Stimulated activated CD8-positive, alpha-beta memory T cell treated with anti-CD3 and anti-CD28 coated beads, Interleukin-15, amount 100 ng/mL, for 1 hour (primary cell): ENCODE measurements at regions not wholly inside any gene's neighbourhood (a gene's known extent, or its start where the extent isn't known, plus 50 kb on each side); places are given as distances from the start of the nearest gene placed in this dataset.
"Not testable (repeated sequence)": the region's sequence is repeated elsewhere in the genome, so short reads cannot be mapped to it uniquely, and the experiment has no call there.

ENCODE experiments used
- DNase-seq: peaks from one replicate; pipeline ENCODE4 v3.0.0-alpha.2; 2020; ENCODE audit warnings: low read depth

- not testable (repeated sequence) for DNase-seq
These were observed 259.9 kb upstream of the PLGLB2 start for GRCh38 chr2:87488021-87488420.

DNA sequence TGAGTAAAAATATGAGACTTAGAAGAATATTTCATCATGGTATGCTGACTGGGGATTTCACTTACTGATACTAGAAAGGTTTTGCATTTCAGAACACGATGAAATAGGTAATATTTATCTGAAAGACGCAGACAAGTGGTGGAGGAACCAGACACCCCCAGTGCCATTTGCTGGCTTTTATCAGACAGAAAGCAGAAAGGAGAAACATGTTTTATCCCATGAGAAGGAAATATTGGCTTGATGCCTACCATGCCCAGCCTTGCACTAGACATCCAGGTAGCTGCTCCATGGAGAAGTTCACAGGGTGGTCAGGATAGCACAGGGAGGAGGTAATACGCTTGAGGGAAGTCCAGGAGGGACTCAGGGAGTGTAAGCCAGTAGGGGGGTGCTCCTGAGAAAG is 258.9 kb upstream of the PLGLB2 start:
- DNase-seq, result not testable (repeated sequence)

DNA sequence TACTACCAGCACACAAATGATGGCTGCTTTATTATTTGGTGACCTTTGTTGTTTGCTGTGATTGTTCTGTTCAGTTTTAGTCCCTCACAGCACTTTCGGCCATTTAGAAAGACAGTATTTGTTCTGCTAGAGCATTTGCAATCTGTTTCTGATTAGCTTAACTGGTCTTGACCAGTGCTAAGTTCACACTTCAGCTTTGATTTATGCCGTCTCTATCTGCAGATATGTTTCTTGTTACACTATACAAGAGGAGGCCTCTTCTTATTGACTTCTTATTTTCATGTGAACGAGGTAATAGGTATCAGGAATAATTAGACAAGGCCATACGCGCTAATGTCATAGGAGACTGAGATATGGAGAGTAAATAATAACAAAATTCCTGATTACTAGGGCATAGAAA is 253.0 kb upstream of the PLGLB2 start:
- not testable (repeated sequence) for DNase-seq

- DNase-seq, result not testable (repeated sequence)
These were observed 252.4 kb upstream of the PLGLB2 start for GRCh38 chr2:87495455-87495854.

- not testable (repeated sequence) for DNase-seq
These were observed 251.6 kb upstream of the PLGLB2 start for GRCh38 chr2:87496036-87497006.

GRCh38 chr2:87497135-87497534 is 250.8 kb upstream of the PLGLB2 start:
- DNase-seq, result not testable (repeated sequence)

DNA sequence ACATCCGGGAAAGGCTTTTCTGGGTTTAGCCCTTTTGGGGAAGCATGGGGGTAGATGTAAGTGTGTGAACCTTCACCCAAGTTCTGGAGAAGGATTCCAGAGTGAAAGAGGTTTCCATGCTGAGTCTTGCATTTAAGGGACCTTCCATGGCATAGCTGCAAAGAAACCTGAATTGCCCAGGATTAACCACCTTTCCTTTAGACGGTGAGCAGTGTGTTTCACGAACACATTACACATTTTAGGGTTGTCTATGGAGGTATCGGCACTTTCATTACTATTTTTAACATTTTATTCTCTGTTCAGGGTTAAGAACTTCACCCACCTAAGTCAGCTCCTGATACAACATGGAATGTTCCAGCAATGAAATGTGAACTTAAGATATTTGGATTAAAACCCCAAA is 250.2 kb upstream of the PLGLB2 start:
- not testable (repeated sequence) for DNase-seq

DNA sequence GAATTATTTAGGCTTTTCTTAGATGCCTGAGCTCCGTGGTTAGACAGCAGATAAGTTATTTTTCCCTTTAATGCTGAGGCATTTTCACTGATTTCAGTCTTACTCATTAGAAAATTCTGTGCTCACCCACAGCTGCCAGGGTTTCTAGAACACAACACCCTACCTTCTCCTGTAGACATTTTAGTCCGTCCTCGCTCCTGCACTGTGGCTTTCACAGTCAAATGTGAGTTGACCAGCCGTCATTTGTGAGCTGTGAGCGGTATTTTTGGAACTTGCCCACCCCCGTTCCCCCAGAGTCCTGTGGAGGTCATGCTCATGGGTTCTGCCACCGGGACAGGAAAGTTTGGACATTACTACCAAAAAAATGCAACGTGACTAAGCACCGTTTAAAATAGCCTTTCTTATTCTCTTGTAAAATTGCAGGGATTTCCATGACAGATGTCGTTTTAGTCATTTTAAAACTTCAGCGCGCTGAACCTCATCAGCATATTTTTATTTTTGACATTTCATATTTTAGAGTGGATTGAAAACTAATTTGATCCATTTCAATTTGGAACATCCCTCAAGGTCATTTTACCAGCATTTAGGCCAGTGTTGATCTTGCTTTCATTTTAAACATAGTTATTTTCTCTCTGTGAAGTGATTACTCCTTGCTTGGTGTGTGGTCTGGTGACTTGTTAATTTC is 249.6 kb upstream of the PLGLB2 start:
- not testable (repeated sequence) for DNase-seq

DNA sequence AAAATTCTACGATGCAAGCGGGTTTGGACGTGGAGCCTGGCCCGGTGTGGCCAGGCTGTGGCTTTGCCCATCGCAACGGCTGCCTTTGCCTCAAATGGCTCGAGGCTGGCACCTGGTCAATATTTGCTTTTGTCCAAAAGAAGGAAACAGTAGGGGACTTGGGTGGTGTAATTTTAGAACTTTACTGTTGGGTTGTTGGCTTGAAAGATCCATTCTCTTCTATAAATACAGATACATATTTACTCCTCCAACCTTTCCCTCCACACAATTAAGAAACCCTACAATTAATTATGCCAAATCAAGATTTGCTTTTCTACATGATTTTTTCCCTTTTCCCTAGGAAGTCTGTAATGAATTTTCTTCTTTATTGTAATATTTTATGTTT is 249.0 kb upstream of the PLGLB2 start:
- not testable (repeated sequence) for DNase-seq

DNA sequence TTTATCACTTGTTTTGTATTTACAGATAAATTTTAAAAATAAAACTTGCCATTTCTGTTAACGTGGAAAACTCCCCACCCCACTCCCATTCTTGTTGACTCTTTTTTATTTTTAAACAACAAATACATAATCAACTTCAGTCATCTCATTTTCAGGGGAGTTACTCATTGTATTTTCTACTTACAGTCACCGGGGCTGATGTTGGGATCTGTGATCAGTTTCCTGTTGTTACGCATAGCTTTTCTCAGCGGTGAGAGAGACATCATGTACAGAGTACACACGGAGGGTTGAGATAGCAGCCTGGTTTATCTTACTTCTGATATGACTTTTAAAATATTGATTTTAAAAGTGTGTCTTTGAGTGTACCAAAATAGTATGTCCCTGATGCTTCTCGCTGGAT is 248.0 kb upstream of the PLGLB2 start:
- DNase-seq, result not testable (repeated sequence)

GRCh38 chr2:87500421-87500820 is 247.5 kb upstream of the PLGLB2 start:
- not testable (repeated sequence) for DNase-seq

- DNase-seq, result not testable (repeated sequence)
These were observed 246.9 kb upstream of the PLGLB2 start for GRCh38 chr2:87500951-87501350.

- not testable (repeated sequence) for DNase-seq
These were observed 244.9 kb upstream of the PLGLB2 start for GRCh38 chr2:87502948-87503347.

GRCh38 chr2:87505239-87505638 is 242.6 kb upstream of the PLGLB2 start:
- DNase-seq, result not testable (repeated sequence)

- DNase-seq, result not testable (repeated sequence)
These were observed 242.0 kb upstream of the PLGLB2 start for GRCh38 chr2:87505909-87506308.

DNA sequence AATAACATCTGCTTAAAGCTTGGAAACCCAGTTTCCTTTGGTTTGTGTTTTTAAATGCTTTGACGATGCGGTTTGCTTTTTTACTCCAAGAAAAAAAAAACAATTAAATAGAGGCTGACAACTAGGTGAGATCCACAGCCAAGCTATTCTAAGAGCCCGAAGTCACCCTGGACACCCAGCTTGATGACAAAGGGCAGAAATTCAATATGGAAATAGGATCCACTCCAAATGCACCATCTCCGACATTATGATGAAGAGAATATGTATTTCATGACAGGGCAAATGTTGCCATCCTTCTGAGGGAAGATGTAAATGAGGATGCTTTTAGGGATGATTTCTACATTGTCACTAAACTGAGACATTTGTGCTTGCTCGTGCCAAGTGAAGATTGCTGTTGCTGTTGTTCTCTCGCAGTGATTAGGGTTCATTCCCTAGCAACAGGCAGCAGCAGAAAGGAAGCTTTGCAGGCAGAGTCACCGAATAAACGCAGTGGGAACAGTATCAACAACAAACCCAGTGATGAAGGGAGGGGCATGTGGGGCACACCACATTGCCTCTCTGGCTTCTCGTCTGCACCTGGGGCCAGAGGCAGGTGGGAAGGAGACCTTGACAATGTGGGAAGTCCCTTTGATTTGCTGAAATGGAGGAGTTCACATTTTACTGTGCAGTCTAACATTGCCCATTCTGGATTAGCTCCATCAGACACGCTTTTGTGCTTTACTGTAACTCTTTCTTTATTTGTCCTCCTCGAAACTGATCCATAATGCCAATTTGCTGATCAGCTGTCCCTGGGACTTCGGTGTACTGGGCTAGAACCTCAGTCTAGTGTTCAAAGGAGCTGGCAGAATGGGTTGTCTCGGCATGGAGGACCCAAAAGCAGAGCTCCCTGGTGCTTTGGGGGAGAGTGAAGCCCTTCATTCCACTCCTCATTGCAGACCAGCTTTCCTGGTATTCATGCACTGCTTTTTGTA is 240.2 kb upstream of the PLGLB2 start:
- not testable (repeated sequence) for DNase-seq

DNA sequence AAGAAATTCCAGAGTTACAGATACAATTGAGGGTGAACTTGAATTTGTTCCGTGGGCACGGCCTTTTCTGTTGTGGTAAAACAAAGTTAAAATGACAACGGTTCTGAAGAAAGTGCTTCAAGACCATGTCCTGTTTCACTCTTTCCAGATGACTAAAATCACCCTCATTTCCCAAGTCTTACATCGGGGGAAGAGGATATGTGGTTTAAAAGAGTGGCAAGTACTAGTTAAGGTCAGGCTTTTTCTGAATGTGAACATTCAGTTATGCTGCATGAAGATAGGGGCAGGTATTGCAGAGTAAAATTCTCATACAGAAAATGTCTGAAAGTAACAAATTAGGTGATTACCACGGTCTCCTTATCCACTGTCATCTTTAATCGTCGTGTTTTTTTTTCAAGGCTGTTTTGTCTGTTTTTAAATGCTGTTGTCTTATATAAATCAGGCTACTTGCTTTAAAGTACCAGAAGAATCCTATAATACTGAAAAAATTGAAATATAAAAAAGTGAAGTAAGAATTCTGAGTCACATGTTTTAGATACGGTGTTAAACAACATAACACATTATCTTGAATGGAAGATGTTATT is 236.6 kb upstream of the PLGLB2 start:
- not testable (repeated sequence) for DNase-seq

- DNase-seq, result not testable (repeated sequence)
These were observed 234.9 kb upstream of the PLGLB2 start for GRCh38 chr2:87512864-87513530.

- DNase-seq, result not testable (repeated sequence)
These were observed 233.9 kb upstream of the PLGLB2 start for GRCh38 chr2:87514034-87514433.

- not testable (repeated sequence) for DNase-seq
These were observed 233.4 kb upstream of the PLGLB2 start for GRCh38 chr2:87514515-87514914.

GRCh38 chr2:87515226-87515625 is 232.7 kb upstream of the PLGLB2 start:
- DNase-seq, result not testable (repeated sequence)
